Activated B cell treated with CpG ODN at 0.5 μM for 24 hours (primary cell): ENCODE measurements at regions not wholly inside any gene's neighbourhood (a gene's known extent, or its start where the extent isn't known, plus 50 kb on each side); places are given as distances from the start of the nearest gene placed in this dataset.

Experiments
- ATAC-seq: fragments of 200-7000 bp; cut with Tn5 transposase; one replicate; pipeline ENCODE4 v1.10.0; 2021; ENCODE audit warnings: low read depth, mild to moderate bottlenecking, moderate library complexity
- CTCF ChIA-PET: fragments of 350-600 bp; sonication (Branson Sonifier 250); formaldehyde crosslinking; loops from one replicate; lab custom pipeline; 2021; ENCODE audit warnings: antibody characterized with exemption; lab: Charles Lee
- POLR2A ChIA-PET: fragments of 350-600 bp; sonication (Branson Sonifier 250); formaldehyde crosslinking; loops from one replicate; lab custom pipeline; 2021; ENCODE audit warnings: antibody characterized with exemption; lab: Charles Lee
- DNase-seq: peaks from one replicate; pipeline ENCODE4 v3.0.0; 2022
- H3K27ac Mint-ChIP-seq: one replicate; pipeline ENCODE4 v1.8.0; 2020; ENCODE audit warnings: mixed read lengths
- H3K27me3 Mint-ChIP-seq: one replicate; pipeline ENCODE4 v1.8.0; 2021; ENCODE audit warnings: mixed read lengths
- H3K36me3 Mint-ChIP-seq: one replicate; pipeline ENCODE4 v1.8.0; 2021; ENCODE audit warnings: low read depth, mixed read lengths
- H3K4me1 Mint-ChIP-seq: one replicate; pipeline ENCODE4 v1.8.0; 2021; ENCODE audit warnings: mixed read lengths
- H3K4me3 Mint-ChIP-seq: one replicate; pipeline ENCODE4 v1.8.0; 2020; ENCODE audit warnings: mild to moderate bottlenecking, mixed read lengths
- H3K9me3 Mint-ChIP-seq: one replicate; pipeline ENCODE4 v1.8.0; 2020; ENCODE audit warnings: mixed read lengths
- intact Hi-C: fragments of 100-400 bp; cut with micrococcal nuclease; formaldehyde crosslinking; loops from one replicate; pipeline ENCODE4 v1.15.1; 2024
- TF ChIP-seq, protein P1 (sequence below): fragments of 200-600 bp; IDR thresholded peaks from one replicate; pipeline ENCODE4 v1.8.0; 2022; ENCODE audit warnings: antibody characterized with exemption, mild to moderate bottlenecking

DNA sequence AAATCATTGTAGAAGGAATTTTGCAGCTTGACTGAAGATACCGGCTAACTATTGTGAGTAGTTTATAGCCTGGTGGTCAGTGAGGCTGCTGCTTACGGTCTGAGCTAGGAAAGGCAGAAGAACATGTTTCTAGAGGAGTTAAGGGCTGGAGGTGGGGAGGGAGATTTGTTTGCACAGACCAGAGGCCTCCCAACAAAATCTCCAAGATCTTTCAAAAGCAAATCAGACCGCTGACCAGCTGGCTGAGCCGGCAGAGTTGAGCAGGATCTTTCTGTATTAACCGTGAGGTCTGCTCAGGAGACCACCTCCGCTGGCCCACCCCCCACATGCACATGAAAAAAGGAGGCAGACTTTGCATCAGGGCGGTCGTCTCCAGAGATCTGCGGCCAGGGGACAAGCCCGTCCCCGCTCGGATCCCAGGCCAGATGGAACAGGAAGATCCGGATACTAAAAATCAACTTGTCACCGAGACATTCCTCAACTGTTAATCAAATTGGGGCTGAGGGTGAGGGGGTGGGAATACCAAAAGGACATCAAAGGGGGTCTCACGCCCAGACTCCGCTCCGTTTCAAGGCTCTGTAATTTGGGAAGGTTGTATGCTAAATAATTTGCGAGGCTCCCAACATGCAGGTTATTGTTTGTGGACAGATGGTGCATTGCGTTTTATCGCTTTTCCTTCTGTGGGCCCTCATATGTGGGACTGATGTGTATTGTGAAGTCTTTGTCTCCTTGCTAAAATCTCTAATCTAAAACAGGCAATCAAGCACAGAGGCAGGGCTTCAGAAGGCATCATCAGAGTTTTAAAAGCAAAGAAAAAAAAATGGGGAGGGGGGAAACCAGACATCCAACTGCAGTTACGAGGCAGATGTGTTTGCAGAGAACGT is 319.0 kb downstream of the ZNF536 start:
- no peak overlapping the region for H3K4me3 Mint-ChIP-seq
- ChIA-PET CTCF (no interaction called here), POLR2A (no interaction called here)

DNA sequence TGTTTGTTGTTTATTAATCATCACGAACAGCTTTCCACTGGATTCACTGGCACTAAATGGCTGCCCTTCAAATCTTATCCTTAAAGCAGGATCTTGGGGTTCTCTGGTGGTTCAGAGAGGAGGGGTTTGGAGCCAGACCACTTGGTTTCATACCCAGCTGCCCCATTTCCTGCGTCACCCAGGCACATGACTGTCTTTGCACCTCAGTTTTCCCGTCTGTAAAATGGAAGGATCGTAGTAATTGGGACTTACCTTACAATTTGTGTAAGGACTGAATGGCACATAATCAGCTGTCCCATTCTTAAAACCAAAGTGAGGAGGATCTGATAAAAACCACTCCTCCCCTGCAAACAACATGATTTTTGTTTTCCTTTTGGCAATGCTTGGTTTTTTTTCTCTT is 318.3 kb downstream of the ZNF536 start:
- Mint-ChIP-seq H3K27ac (no peak overlapping the region), H3K9me3 (no peaks in the 10 kb centered on the region), H3K36me3 (no peaks in the 10 kb centered on the region), H3K4me3 (no peak overlapping the region), H3K27me3 (peaks cover 22% of the 10 kb centered on the region), H3K4me1 (no peaks in the 10 kb centered on the region)
- TF ChIP-seq, protein P1, sequence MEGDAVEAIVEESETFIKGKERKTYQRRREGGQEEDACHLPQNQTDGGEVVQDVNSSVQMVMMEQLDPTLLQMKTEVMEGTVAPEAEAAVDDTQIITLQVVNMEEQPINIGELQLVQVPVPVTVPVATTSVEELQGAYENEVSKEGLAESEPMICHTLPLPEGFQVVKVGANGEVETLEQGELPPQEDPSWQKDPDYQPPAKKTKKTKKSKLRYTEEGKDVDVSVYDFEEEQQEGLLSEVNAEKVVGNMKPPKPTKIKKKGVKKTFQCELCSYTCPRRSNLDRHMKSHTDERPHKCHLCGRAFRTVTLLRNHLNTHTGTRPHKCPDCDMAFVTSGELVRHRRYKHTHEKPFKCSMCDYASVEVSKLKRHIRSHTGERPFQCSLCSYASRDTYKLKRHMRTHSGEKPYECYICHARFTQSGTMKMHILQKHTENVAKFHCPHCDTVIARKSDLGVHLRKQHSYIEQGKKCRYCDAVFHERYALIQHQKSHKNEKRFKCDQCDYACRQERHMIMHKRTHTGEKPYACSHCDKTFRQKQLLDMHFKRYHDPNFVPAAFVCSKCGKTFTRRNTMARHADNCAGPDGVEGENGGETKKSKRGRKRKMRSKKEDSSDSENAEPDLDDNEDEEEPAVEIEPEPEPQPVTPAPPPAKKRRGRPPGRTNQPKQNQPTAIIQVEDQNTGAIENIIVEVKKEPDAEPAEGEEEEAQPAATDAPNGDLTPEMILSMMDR, result no peak
- intact Hi-C loops, result no loop called here
- DNase-seq, result no peak
- CTCF ChIA-PET, result no interaction called here
- POLR2A ChIA-PET, result no interaction called here
- ATAC-seq, result no peak

More for the DNA sequence above, 319.0 kb downstream of the ZNF536 start:
- no peaks in the 10 kb centered on the region for H3K4me1 Mint-ChIP-seq
- no peaks in the 10 kb centered on the region for H3K36me3 Mint-ChIP-seq
- H3K9me3 Mint-ChIP-seq, result no peaks in the 10 kb centered on the region
- DNase-seq (no peak), ATAC-seq (no peak)
- H3K27ac Mint-ChIP-seq, result no peak overlapping the region
- TF ChIP-seq, protein P1, result no peak
- peaks cover 22% of the 10 kb centered on the region for H3K27me3 Mint-ChIP-seq
- intact Hi-C loops, result no loop called here

DNA sequence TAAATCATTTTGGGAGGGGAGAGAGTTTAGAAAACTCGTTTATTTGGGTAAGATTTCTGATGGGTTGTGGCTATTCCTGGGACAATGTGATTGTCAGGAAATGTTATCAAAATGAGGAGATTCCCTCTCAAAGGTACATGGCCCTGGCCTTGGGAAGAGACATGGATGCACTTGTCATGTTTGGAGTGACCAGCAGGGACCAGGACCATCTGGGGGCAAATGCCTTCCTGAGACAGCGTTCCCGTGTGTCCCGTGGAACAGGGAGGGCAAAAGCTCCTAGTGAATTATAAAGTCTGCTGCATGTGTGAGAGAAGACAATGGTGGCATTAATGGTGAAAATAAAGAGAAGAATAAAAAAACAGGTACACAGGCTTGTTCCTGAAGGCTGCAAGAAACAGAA is 317.3 kb downstream of the ZNF536 start:
- CTCF ChIA-PET, result no interaction called here
- H3K9me3 Mint-ChIP-seq, result no peaks in the 10 kb centered on the region
- H3K27ac Mint-ChIP-seq, result no peak overlapping the region
- no peaks in the 10 kb centered on the region for H3K36me3 Mint-ChIP-seq
- H3K27me3 Mint-ChIP-seq, result peaks cover 22% of the 10 kb centered on the region
- no peak overlapping the region for H3K4me3 Mint-ChIP-seq
- POLR2A ChIA-PET, result no interaction called here
- ATAC-seq (no peak), DNase-seq (no peak)
- H3K4me1 Mint-ChIP-seq, result no peaks in the 10 kb centered on the region
- TF ChIP-seq, protein P1, result no peak
- intact Hi-C loops, result no loop called here

DNA sequence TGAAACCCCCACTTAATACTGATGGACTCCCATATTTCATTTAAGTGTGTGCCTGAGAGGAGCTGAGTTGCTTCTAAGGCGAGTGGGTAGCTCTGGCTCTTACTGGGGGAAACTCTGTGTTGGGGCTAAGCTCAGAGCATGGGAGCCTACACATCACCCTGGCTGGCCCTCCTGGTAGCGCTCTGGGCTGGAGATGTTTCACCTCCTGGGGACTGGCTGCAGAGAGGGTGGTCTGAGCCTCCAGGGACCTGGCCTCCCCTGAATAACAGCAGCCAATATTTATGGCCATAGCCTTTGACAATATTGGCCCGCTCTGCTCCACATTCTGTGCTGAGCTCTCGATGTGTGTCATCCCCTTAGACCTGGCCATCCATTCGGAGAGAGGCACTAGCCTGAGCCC is 316.5 kb downstream of the ZNF536 start:
- Mint-ChIP-seq H3K27ac (no peak overlapping the region), H3K36me3 (no peaks in the 10 kb centered on the region), H3K4me1 (no peaks in the 10 kb centered on the region), H3K4me3 (no peak overlapping the region), H3K9me3 (no peaks in the 10 kb centered on the region), H3K27me3 (peaks cover 22% of the 10 kb centered on the region)
- no peak for DNase-seq
- intact Hi-C loops, result no loop called here
- ChIA-PET POLR2A (no interaction called here), CTCF (no interaction called here)
- ATAC-seq, result no peak
- TF ChIP-seq, protein P1, result no peak

DNA sequence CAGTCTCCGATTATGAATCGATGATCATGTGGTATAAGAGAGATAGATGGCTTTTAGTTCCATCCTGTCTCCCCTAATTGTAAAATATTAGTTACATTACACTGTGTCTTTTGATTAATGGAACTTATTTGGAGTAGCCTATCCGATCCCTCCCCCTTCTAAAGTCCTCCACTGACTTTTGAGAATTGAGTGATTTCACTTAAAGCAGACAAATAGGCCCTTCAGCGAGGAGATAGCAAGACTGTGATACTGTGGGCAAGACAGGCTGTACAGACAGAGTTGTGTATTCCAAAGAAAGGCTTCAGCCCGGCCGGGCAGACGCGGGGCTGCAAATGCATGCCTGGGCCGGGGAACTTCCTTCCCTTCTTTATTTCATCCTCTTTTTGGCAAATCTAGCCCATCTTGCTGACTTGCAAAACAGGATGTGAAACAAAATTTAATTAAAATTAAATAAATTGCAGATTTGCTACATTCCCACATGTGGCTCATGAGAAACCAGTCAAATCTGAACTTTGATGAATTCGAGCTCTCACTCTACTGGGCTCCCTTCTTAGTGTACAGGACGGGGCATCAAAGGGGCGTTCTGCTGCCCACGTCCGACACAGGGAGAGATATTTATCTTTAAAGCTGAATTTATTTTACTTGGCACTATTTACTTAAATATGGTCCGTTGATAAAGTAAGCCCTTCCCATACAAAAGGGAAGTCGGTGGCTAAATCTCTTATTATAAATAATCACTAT is 314.8 kb downstream of the ZNF536 start:
- no peak for DNase-seq
- Mint-ChIP-seq H3K9me3 (no peaks in the 10 kb centered on the region), H3K27me3 (peaks cover 22% of the 10 kb centered on the region), H3K4me1 (no peaks in the 10 kb centered on the region), H3K27ac (no peak overlapping the region), H3K4me3 (no peak overlapping the region), H3K36me3 (no peaks in the 10 kb centered on the region)
- TF ChIP-seq, protein P1, result no peak
- ATAC-seq, result no peak
- CTCF ChIA-PET, result no interaction called here
- intact Hi-C loops, result no loop called here
- POLR2A ChIA-PET, result no interaction called here
